HepG2 (cell line): ENCODE measurements at regions not wholly inside any gene's neighbourhood (a gene's known extent, or its start where the extent isn't known, plus 50 kb on each side); places are given as distances from the start of the nearest gene placed in this dataset.
"Not testable (repeated sequence)": the region's sequence is repeated elsewhere in the genome, so short reads cannot be mapped to it uniquely, and the experiment has no call there.

Source experiments
- ARID2 ChIP-seq: sonication (generic); formaldehyde crosslinking; IDR thresholded peaks from 2 replicates; pipeline ENCODE4 v1.8.1; 2022; ENCODE audit warnings: mild to moderate bottlenecking, missing genetic modification reagents, borderline replicate concordance
- POLR2A ChIP-seq, 2 experiments: IDR thresholded peaks; 2 replicates each; pipeline ENCODE4 v1.6.1; 2011; ENCODE audit warnings: low read depth in 2 of 2, low read length in 2 of 2, mild to moderate bottlenecking in 1 of 2, moderate library complexity in 1 of 2; ENCODE audit not compliant: insufficient read depth in 1 of 2
- POLR2AphosphoS5 ChIP-seq: IDR thresholded peaks from 2 replicates; pipeline ENCODE4 v1.6.1; 2012; ENCODE audit warnings: low read depth, low read length
- RELA ChIP-seq: sonication (generic); formaldehyde crosslinking; IDR thresholded peaks from 2 replicates; pipeline ENCODE4 v1.4.0; 2020; ENCODE audit warnings: missing genetic modification reagents
- RNF219 ChIP-seq: sonication (generic); formaldehyde crosslinking; IDR thresholded peaks from 2 replicates; pipeline ENCODE4 v1.5.0; 2020; ENCODE audit warnings: mild to moderate bottlenecking, missing genetic modification reagents

- not testable (repeated sequence) for TF ChIP-seq ARID2; RNF219; POLR2A (IDR thresholded peaks at IDR 0.05; ENCODE audit: insufficient read depth in 1 of 2, low read depth in 2 of 2, low read length in 2 of 2); POLR2AphosphoS5; RELA (CRISPR knock-in tag)
Measured at GRCh38 chr7:103225798-103226197, 71.4 kb upstream of the PMPCB start.
